OCI-LY3 (cell line): ENCODE measurements at regions not wholly inside any gene's neighbourhood (a gene's known extent, or its start where the extent isn't known, plus 50 kb on each side); places are given as distances from the start of the nearest gene placed in this dataset.

Source experiments
- H2AFZ ChIP-seq: fragments of 200-600, 300-600 bp; shearing (Covaris generic); 2 replicates; pipeline ENCODE4 v1.6.0; 2014; ENCODE audit warnings: antibody characterized with exemption, low read depth, low read length
- H3K27ac ChIP-seq: fragments of 200-600, 300-600 bp; sonication (generic); 2 replicates; pipeline ENCODE4 v1.5.1; 2014; ENCODE audit warnings: mild to moderate bottlenecking, low read length, moderate library complexity, mixed read lengths
- H3K27me3 ChIP-seq: fragments of 200-600, 300-600 bp; sonication (generic); 2 replicates; pipeline ENCODE4 v1.6.1; 2014; ENCODE audit warnings: low read depth, low read length, mixed read lengths
- H3K36me3 ChIP-seq: fragments of 200-600, 300-600 bp; sonication (generic); replicated peaks from 2 replicates; pipeline ENCODE3; 2014; ENCODE audit warnings: low read depth, low read length, mixed read lengths
- H3K4me1 ChIP-seq: fragments of 300-600, 200-600 bp; sonication (generic); 2 replicates; pipeline ENCODE4 v1.6.1; 2014; ENCODE audit warnings: low read length, mixed read lengths
- H3K4me2 ChIP-seq: fragments of 200-600, 300-600 bp; sonication (generic); 2 replicates; pipeline ENCODE4 v1.6.1; 2014; ENCODE audit warnings: low read length, mixed read lengths
- H3K4me3 ChIP-seq: fragments of 300-600, 200-600 bp; sonication (generic); 2 replicates; pipeline ENCODE4 v1.5.1; 2014; ENCODE audit warnings: antibody characterized with exemption, mild to moderate bottlenecking, low read length, moderate library complexity
- H3K79me2 ChIP-seq: fragments of 300-600, 200-600 bp; shearing (Covaris generic); 2 replicates; pipeline ENCODE4 v1.6.1; 2014; ENCODE audit warnings: mild to moderate bottlenecking, low read length, mixed read lengths
- H3K9ac ChIP-seq: fragments of 300-600, 200-600 bp; shearing (Covaris generic); 2 replicates; pipeline ENCODE4 v1.6.0; 2014; ENCODE audit warnings: mild to moderate bottlenecking, low read length, moderate library complexity
- H3K9me3 ChIP-seq: fragments of 200-600, 300-600 bp; shearing (Covaris generic); 2 replicates; pipeline ENCODE4 v1.6.1; 2014; ENCODE audit warnings: low read length, mixed read lengths; ENCODE audit not compliant: insufficient read depth
- H4K20me1 ChIP-seq: fragments of 200-600, 300-600 bp; sonication (generic); 2 replicates; pipeline ENCODE4 v1.6.1; 2016; ENCODE audit warnings: low read length, mixed read lengths; ENCODE audit not compliant: insufficient read depth
- EZH2phosphoT487 ChIP-seq: fragments of 200-600 bp; shearing (Covaris generic); IDR thresholded peaks from 2 replicates; pipeline ENCODE4 v1.6.1; 2018; ENCODE audit warnings: antibody characterized with exemption, mixed run types, low read depth
- TF ChIP-seq, protein P1 (sequence below): fragments of 200-600, 300-600 bp; sonication (generic); IDR thresholded peaks from 2 replicates; pipeline ENCODE4 v1.5.1; 2014; ENCODE audit warnings: antibody characterized with exemption, low read length, low read depth

- no peak overlapping the region for H3K27ac ChIP-seq
- no peak overlapping the region for H3K4me2 ChIP-seq
- no peaks in the 10 kb centered on the region for H4K20me1 ChIP-seq
- no peak overlapping the region for H3K9ac ChIP-seq
- no peaks in the 10 kb centered on the region for H3K9me3 ChIP-seq
- peaks cover 5% of the 10 kb centered on the region for H3K27me3 ChIP-seq
- H2AFZ ChIP-seq = no peak overlapping the region
- no peaks in the 10 kb centered on the region for H3K79me2 ChIP-seq
- no peaks in the 10 kb centered on the region for H3K36me3 ChIP-seq
- no peak for TF ChIP-seq EZH2phosphoT487
- TF ChIP-seq, protein P1, sequence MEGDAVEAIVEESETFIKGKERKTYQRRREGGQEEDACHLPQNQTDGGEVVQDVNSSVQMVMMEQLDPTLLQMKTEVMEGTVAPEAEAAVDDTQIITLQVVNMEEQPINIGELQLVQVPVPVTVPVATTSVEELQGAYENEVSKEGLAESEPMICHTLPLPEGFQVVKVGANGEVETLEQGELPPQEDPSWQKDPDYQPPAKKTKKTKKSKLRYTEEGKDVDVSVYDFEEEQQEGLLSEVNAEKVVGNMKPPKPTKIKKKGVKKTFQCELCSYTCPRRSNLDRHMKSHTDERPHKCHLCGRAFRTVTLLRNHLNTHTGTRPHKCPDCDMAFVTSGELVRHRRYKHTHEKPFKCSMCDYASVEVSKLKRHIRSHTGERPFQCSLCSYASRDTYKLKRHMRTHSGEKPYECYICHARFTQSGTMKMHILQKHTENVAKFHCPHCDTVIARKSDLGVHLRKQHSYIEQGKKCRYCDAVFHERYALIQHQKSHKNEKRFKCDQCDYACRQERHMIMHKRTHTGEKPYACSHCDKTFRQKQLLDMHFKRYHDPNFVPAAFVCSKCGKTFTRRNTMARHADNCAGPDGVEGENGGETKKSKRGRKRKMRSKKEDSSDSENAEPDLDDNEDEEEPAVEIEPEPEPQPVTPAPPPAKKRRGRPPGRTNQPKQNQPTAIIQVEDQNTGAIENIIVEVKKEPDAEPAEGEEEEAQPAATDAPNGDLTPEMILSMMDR = no peak
- H3K4me1 ChIP-seq = peaks cover 4% of the 10 kb centered on the region
- no peak overlapping the region for H3K4me3 ChIP-seq
These were observed 71.4 kb downstream of the RGS12 start for GRCh38 chr4:3364199-3364598.

- no peaks in the 10 kb centered on the region for H4K20me1 ChIP-seq
- no peaks in the 10 kb centered on the region for H3K36me3 ChIP-seq
- no peak overlapping the region for H2AFZ ChIP-seq
- no peaks in the 10 kb centered on the region for H3K79me2 ChIP-seq
- TF ChIP-seq EZH2phosphoT487 = no peak
- TF ChIP-seq, protein P1 = no peak
- H3K4me1 ChIP-seq = peaks cover 10% of the 10 kb centered on the region
- H3K27ac ChIP-seq = no peak overlapping the region
- no peak overlapping the region for H3K4me3 ChIP-seq
- H3K9ac ChIP-seq = no peak overlapping the region
- H3K27me3 ChIP-seq = peaks cover 11% of the 10 kb centered on the region
- no peaks in the 10 kb centered on the region for H3K9me3 ChIP-seq
- no peak overlapping the region for H3K4me2 ChIP-seq
These were observed 72.0 kb downstream of the RGS12 start for GRCh38 chr4:3364634-3365314.

GRCh38 chr4:3365326-3365725, 72.5 kb downstream of the RGS12 start:
- Histone ChIP-seq H2AFZ (no peak overlapping the region), H3K27ac (no peak overlapping the region), H3K4me3 (no peak overlapping the region), H3K27me3 (peaks cover 16% of the 10 kb centered on the region), H3K4me2 (no peak overlapping the region), H3K79me2 (no peaks in the 10 kb centered on the region), H3K4me1 (peaks cover 15% of the 10 kb centered on the region), H3K9me3 (no peaks in the 10 kb centered on the region), H4K20me1 (no peaks in the 10 kb centered on the region), H3K36me3 (no peaks in the 10 kb centered on the region), H3K9ac (no peak overlapping the region)
- TF ChIP-seq, protein P1 = no peak
- no peak for TF ChIP-seq EZH2phosphoT487

GRCh38 chr4:3365871-3366842, 73.3 kb downstream of the RGS12 start:
- H3K79me2 ChIP-seq = no peaks in the 10 kb centered on the region
- peaks cover 25% of the 10 kb centered on the region for H3K27me3 ChIP-seq
- no peak overlapping the region for H3K27ac ChIP-seq
- H3K9ac ChIP-seq = no peak overlapping the region
- H3K4me3 ChIP-seq = no peak overlapping the region
- peaks cover 16% of the 10 kb centered on the region for H3K4me1 ChIP-seq
- no peak overlapping the region for H2AFZ ChIP-seq
- no peaks in the 10 kb centered on the region for H4K20me1 ChIP-seq
- H3K9me3 ChIP-seq = no peaks in the 10 kb centered on the region
- no peaks in the 10 kb centered on the region for H3K36me3 ChIP-seq
- TF ChIP-seq EZH2phosphoT487 = no peak
- TF ChIP-seq, protein P1 = no peak
- no peak overlapping the region for H3K4me2 ChIP-seq
